GM21390 (cell line): ENCODE measurements at regions not wholly inside any gene's neighbourhood (a gene's known extent, or its start where the extent isn't known, plus 50 kb on each side); places are given as distances from the start of the nearest gene placed in this dataset.

Experiments
- ATAC-seq: cut with Tn5 transposase; IDR thresholded peaks from one replicate; pipeline ENCODE4 v1.9.1; 2021; ENCODE audit not compliant: unreplicated experiment

- ATAC-seq, result no peak
Observed at GRCh38 chr2:198715302-198715835, 742.4 kb downstream of the SATB2 start.

GRCh38 chr2:198712485-198712884 is 745.3 kb downstream of the SATB2 start:
- no peak for ATAC-seq

GRCh38 chr2:198711484-198711883 is 746.3 kb downstream of the SATB2 start:
- no peak for ATAC-seq

- no peak for ATAC-seq
Observed at GRCh38 chr2:198710562-198710961, 747.2 kb downstream of the SATB2 start.

- no peak for ATAC-seq
Observed at GRCh38 chr2:198706476-198707082, 751.2 kb downstream of the SATB2 start.

- no peak for ATAC-seq
Observed at GRCh38 chr2:198703281-198703680, 754.5 kb downstream of the SATB2 start.

GRCh38 chr2:198702796-198703195 is 754.9 kb downstream of the SATB2 start:
- ATAC-seq, result no peak

- no peak for ATAC-seq
Observed at GRCh38 chr2:198701481-198701880, 756.3 kb downstream of the SATB2 start.

- no peak for ATAC-seq
Observed at GRCh38 chr2:198700319-198700718, 757.4 kb downstream of the SATB2 start.

GRCh38 chr2:198698230-198698629 is 759.5 kb downstream of the SATB2 start:
- ATAC-seq, result no peak

- ATAC-seq, result no peak
Observed at GRCh38 chr2:198697794-198698193, 759.9 kb downstream of the SATB2 start.

GRCh38 chr2:198697218-198697617 is 760.5 kb downstream of the SATB2 start:
- no peak for ATAC-seq

GRCh38 chr2:198695879-198696278 is 761.9 kb downstream of the SATB2 start:
- ATAC-seq, result no peak

GRCh38 chr2:198692907-198693510 is 764.7 kb downstream of the SATB2 start:
- ATAC-seq, result no peak

GRCh38 chr2:198691236-198691635 is 766.5 kb downstream of the SATB2 start:
- no peak for ATAC-seq

GRCh38 chr2:198664321-198664720 is 793.4 kb downstream of the SATB2 start:
- ATAC-seq, result no peak

GRCh38 chr2:198662905-198663304 is 794.8 kb downstream of the SATB2 start:
- no peak for ATAC-seq

GRCh38 chr2:198660501-198660900 is 797.2 kb downstream of the SATB2 start:
- ATAC-seq, result no peak

GRCh38 chr2:198659096-198659870 is 798.5 kb downstream of the SATB2 start:
- ATAC-seq, result no peak

- ATAC-seq, result no peak
Observed at GRCh38 chr2:198657512-198658121, 800.1 kb downstream of the SATB2 start.

GRCh38 chr2:198656869-198657268 is 800.9 kb downstream of the SATB2 start:
- no peak for ATAC-seq

GRCh38 chr2:198654646-198655045 is 803.1 kb downstream of the SATB2 start:
- ATAC-seq, result no peak
